ENCODE measurements at regions not wholly inside any gene's neighbourhood (a gene's known extent, or its start where the extent isn't known, plus 50 kb on each side); places are given as distances from the start of the nearest gene placed in this dataset.

GRCh38 chrX:94942603-94943002 lies 1268.6 kb downstream of the FAM133A start:
- TF ChIP-seq CTCF (IDR thresholded peaks at IDR 0.05 in 8 of 11, conservative IDR thresholded peaks at IDR 0.05 in 3 of 11) (no peak), POLR2A (IDR thresholded peaks at IDR 0.05) (no peak), POLR2AphosphoS5 (IDR thresholded peaks at IDR 0.05) (no peak)

Measured in spleen (tissue), 7 donors.